DMS153 treated with DMSO at 0.1 percent for 48 hours (cell line): ENCODE measurements at regions not wholly inside any gene's neighbourhood (a gene's known extent, or its start where the extent isn't known, plus 50 kb on each side); places are given as distances from the start of the nearest gene placed in this dataset.
"Not testable (repeated sequence)": the region's sequence is repeated elsewhere in the genome, so short reads cannot be mapped to it uniquely, and the experiment has no call there.

Experiments
- DNase-seq: peaks from one replicate; lab custom pipeline; 2025; ENCODE audit not compliant: unreplicated experiment; lab: John Stamatoyannopoulos, UW

- DNase-seq: no peak
These were observed 126.9 kb upstream of the MAP3K1 start for GRCh38 chr5:56688402-56688801.

DNA sequence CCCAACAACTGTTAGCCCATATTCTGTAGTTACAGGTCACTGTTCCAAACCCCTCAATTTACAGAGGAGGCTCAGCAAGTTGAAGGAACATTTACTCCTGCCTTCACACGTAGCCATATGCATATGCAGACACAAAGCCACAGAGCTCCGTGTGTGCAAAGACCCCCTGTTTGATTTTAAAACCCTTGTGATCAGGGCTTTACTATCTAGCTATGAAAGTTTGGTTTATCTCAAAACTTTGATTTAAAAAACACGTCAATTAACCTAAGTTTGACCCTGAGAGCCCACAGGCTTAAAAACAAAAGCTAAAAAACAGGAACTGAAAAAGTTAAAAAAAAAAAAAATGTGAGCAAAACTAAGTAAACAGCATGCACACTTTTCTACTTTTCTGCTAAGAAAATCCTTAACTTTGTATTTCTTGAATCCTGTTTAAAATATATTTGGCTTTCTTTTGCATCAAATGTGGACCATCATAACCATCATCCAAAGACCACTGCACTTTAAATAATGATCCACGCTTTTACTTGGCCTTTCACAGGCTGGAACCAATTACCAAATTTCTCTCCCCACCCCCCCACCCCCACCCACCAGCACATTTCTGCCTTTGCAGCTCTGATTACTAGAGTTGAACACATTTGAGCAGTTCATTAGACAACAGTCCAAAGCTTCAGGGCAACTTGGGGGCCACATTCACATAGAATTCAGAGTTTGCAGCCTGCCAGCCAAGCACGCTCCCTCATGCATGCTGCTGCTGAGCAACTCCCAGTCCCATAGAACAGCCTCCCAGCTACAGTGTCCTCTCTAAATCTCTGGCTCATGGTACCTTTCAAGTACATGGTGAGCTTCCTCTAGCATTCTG is 128.8 kb upstream of the MAP3K1 start:
- DNase-seq: no peak

DNA sequence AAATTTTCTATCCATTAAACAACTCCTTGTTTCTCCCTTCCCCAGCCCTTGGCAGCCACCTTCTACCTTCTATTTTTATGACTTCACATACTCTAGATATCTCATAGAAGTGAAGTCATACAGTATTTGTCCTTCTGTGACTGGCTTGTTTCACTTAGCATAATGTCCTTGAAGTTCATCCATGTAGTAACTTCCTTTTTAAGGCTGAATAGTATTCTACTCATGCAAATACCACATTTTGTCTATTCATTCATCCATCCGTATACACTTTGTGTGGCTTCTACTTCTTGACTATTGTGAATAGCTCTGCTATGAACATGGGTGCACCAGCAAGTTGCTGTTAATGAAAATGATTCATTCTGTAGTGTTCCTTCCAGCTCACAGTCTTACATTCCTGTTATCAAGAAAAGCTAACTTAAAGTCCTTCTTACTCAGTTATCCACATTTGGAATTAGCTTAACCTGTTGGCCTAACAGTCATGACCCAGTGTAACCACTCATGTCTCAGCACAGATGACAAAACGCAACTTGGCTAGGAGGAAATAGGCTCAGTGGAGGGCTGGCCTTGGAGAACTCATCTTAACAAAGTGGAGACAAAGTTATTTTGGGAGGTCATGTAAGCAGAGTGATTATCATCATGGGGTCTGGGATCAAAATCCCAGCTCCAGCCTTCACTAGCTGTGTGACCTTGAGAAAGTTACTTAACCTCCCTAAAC is 129.7 kb upstream of the MAP3K1 start:
- DNase-seq: no peak

DNA sequence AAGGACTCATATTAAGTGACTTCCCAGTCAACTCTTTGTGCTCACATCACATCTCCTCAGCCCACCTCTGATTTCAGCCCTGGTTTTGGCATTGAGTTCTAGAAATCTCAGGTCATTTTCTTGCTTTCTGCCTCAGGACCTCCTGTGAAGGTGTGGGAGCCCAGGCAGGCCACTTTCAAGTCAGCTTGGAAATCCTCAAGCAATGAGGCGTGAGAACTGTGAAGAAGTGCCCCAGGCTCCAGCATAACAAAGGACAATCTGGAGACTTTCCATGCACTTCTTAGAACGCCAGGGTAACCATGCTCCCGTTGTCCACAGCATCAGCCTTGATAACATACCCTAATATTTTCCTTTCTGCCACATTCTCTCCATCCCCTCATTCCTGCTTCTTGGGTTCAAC is 131.2 kb upstream of the MAP3K1 start:
- no peak for DNase-seq

- DNase-seq: no peak
These were observed 131.6 kb upstream of the MAP3K1 start for GRCh38 chr5:56683733-56684132.

GRCh38 chr5:56683281-56683680 is 132.1 kb upstream of the MAP3K1 start:
- no peak for DNase-seq

GRCh38 chr5:56681346-56681745 is 134.0 kb upstream of the MAP3K1 start:
- no peak for DNase-seq

GRCh38 chr5:56680731-56681130 is 134.6 kb upstream of the MAP3K1 start:
- DNase-seq: no peak

DNA sequence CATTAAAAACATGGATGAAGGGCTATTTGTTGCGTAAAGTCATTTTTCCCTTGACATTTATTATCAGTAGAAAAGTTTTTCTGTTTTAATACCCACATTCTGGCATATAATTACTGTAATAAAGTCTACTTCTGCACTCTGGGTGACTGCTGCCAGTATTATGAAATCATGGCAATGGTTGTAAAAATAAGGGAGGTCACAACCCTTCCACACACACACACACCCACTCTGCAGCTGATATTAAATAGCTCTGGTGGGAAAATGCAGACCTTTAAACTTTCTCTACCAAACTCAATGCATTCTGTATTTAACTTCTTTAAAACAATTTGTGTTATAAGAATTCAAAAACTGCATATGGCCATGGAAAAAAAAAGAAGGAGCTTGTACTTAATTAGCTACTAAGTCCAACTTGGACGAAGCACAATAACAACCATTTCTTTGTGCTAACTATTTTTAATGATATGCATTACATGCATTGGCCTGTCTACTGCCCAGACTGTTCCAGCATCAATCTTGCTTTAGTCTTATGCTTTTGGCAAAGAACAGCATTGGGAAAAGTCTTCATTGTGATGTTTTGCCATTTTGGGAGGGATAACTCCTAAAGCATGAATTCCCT is 137.6 kb upstream of the MAP3K1 start:
- DNase-seq: no peak

DNA sequence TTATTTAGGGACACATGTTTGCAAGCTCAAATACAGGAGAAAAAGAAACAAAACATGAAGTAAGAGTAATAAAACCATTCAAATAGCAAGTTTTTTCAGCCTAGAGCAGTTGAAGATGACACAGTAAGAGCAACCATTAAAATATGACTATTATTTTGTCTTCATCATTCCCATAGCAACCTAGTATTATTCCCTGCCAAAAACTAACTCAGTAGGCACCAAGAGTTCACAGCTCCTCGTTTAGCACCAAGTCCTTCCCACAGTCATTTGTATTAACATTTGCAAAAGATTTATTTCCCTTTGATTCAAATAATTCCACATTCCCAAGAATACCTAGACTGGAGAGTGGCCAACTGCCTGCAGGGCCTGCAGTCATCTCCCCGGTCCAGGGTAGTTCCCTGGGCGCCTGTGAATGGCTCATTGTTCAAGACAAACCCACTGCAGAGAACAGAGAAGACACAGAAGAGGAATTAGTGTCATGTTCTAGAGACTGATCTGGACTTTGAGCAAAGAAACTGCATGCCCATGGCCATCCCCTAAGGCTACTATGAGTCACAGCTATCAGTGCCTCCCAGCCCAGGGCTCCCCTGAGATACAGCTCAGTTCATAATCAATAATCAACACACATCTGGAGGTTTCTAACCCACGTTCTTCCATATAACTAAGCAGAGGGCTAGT is 139.1 kb upstream of the MAP3K1 start:
- DNase-seq: no peak

DNA sequence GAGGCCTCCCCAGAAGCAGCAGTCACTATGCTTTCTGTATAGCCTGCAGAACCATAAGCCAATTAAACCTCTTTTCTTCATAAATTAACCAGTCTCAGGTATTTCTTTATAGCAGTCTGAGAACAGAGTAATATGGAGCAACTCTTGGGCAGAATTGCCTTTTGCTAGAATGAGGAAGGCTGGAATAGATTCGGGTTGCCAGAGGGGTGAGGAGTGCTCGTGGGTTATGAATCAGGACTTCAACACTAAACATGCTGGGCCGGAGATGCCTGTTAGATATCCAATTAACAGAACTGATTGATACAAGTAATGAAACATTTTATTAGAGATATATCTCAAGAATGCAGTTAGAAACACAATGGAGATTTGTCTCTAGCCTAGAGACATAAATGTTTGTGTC is 140.9 kb upstream of the MAP3K1 start:
- DNase-seq: no peak

- DNase-seq: no peak
These were observed 142.2 kb upstream of the MAP3K1 start for GRCh38 chr5:56673171-56673570.

- DNase-seq: no peak
These were observed 143.8 kb upstream of the MAP3K1 start for GRCh38 chr5:56671571-56671970.

- no peak for DNase-seq
These were observed 144.4 kb upstream of the MAP3K1 start for GRCh38 chr5:56670916-56671315.

GRCh38 chr5:56669534-56670483 is 145.5 kb upstream of the MAP3K1 start:
- peak; percentile 38 for DNase-seq

- DNase-seq: no peak
These were observed 146.4 kb upstream of the MAP3K1 start for GRCh38 chr5:56668996-56669395.

GRCh38 chr5:56667692-56668091 is 147.7 kb upstream of the MAP3K1 start:
- no peak for DNase-seq

- no peak for DNase-seq
These were observed 148.4 kb upstream of the MAP3K1 start for GRCh38 chr5:56666901-56667300.

DNA sequence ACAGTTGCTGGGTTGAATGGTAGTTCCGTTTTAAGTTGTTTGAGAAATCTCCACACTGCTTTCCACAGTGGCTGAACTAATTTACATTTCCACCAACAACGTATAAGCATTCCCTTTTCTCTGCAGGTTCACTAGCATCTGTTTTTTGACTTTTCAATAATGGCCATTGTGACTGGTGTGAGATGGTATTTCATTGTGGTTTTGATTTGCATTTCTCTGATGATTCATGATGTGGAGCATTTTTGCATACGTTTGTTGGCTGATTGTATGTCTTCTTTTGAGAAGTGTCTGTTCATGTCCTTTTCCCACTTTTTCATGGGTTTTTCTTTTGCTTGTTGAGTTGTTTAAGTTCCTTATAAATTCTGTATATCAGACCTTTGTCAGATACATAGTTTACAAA is 150.2 kb upstream of the MAP3K1 start:
- not testable (repeated sequence) for DNase-seq

GRCh38 chr5:56664025-56664424 is 151.3 kb upstream of the MAP3K1 start:
- no peak for DNase-seq
